ENCODE measurements at regions not wholly inside any gene's neighbourhood (a gene's known extent, or its start where the extent isn't known, plus 50 kb on each side); places are given as distances from the start of the nearest gene placed in this dataset.

- TF ChIP-seq CTCF (IDR thresholded peaks at IDR 0.05 in 2 of 3, conservative IDR thresholded peaks at IDR 0.05 in 1 of 3; ENCODE audit: borderline replicate concordance in 1 of 3, insufficient read depth in 1 of 3, low read depth in 2 of 3, low read length in 2 of 3) = no peak
- TF ChIP-seq POLR2AphosphoS5 (IDR thresholded peaks at IDR 0.05; ENCODE audit: low read depth, low read length) = no peak
- no peak for TF ChIP-seq TCF7L2 (IDR thresholded peaks at IDR 0.05; ENCODE audit: borderline replicate concordance, extremely low read depth, insufficient read depth, insufficient read length)
- no peak for TF ChIP-seq SIN3A (IDR thresholded peaks at IDR 0.05; ENCODE audit: low read depth)
Observed at GRCh38 chr3:187902936-187903335, 157.7 kb upstream of the BCL6 start (continued).

GRCh38 chr3:187903697-187904096, 158.4 kb upstream of the BCL6 start:
- ChIA-PET RAD21 (ENCODE audit: low non-redundant PET in 1 of 2, low total read pairs in 2 of 2, uncharacterized antibody in 2 of 2, unreplicated experiment in 2 of 2) (no interaction called here), POLR2A (no interaction called here), CTCF (no interaction called here)
- Histone ChIP-seq H3K4me1 (ENCODE audit: control insufficient read depth in 1 of 2, insufficient read depth in 2 of 2, low read length in 2 of 2) (no peaks in the 10 kb centered on the region), H3K9ac (ENCODE audit: low read length) (no peak overlapping the region), H2AFZ (ENCODE audit: low read depth, low read length, poor library complexity, severe bottlenecking) (no peak overlapping the region), H3K4me3 (replicated peaks in 1 of 2; ENCODE audit: low read depth in 1 of 2, low read length in 2 of 2) (no peak overlapping the region), H3K9me2 (ENCODE audit: insufficient read depth) (no peaks in the 10 kb centered on the region), H4K20me1 (ENCODE audit: insufficient read depth) (no peaks in the 10 kb centered on the region), H3K4me2 (ENCODE audit: low read length) (no peak overlapping the region), H3K79me2 (ENCODE audit: insufficient read depth, low read length) (no peaks in the 10 kb centered on the region), H3K9me3 (ENCODE audit: control insufficient read depth in 1 of 2, insufficient read depth in 1 of 2, low read depth in 1 of 2, low read length in 2 of 2) (no peaks in the 10 kb centered on the region), H3K36me3 (ENCODE audit: control insufficient read depth in 1 of 2, insufficient read depth in 2 of 2, low read length in 2 of 2) (no peaks in the 10 kb centered on the region), H3K27ac (ENCODE audit: low read depth, low read length) (no peak overlapping the region), H3K27me3 (ENCODE audit: insufficient read depth, low read length) (no peaks in the 10 kb centered on the region)
- BruUV-seq (replicated peaks) = no TSS peak
- intact Hi-C loops (cut with micrococcal nuclease) = no loop called here
- DNase-seq (ENCODE audit: low read depth, low spot score) = no peak
- TF ChIP-seq RAD21 (IDR thresholded peaks at IDR 0.05; ENCODE audit: low read depth) (no peak), ZNF274 (IDR thresholded peaks at IDR 0.05; ENCODE audit: low read depth, low read length) (no peak), REST (IDR thresholded peaks at IDR 0.05; ENCODE audit: low read depth) (no peak), MAX (IDR thresholded peaks at IDR 0.05) (no peak), POLR2A (IDR thresholded peaks at IDR 0.05; ENCODE audit: borderline replicate concordance, extremely low read depth, insufficient read depth, insufficient read length) (no peak), SRF (IDR thresholded peaks at IDR 0.05; ENCODE audit: low read depth) (no peak), ZFX (IDR thresholded peaks at IDR 0.05) (no peak), EZH2 (IDR thresholded peaks at IDR 0.05) (no peak), TCF7L2 (IDR thresholded peaks at IDR 0.05; ENCODE audit: borderline replicate concordance, extremely low read depth, insufficient read depth, insufficient read length) (no peak), YY1 (IDR thresholded peaks at IDR 0.05; ENCODE audit: extremely low read depth, insufficient replicate concordance, low read depth, low read length) (no peak), CEBPB (IDR thresholded peaks at IDR 0.05; ENCODE audit: low read depth) (no peak), SIN3A (IDR thresholded peaks at IDR 0.05; ENCODE audit: low read depth) (no peak), JUND (IDR thresholded peaks at IDR 0.05) (no peak), POLR2AphosphoS5 (IDR thresholded peaks at IDR 0.05; ENCODE audit: low read depth, low read length) (no peak), EGR1 (IDR thresholded peaks at IDR 0.05; ENCODE audit: low read depth) (no peak), CBX3 (IDR thresholded peaks at IDR 0.05; ENCODE audit: low read depth) (no peak)
- ATAC-seq = no peak

Data from HCT116 (cell line).